ENCODE measurements at regions not wholly inside any gene's neighbourhood (a gene's known extent, or its start where the extent isn't known, plus 50 kb on each side); places are given as distances from the start of the nearest gene placed in this dataset.

- TF ChIP-seq POLR2AphosphoS5 (IDR thresholded peaks at IDR 0.05; ENCODE audit: low read depth, low read length), result no peak
- no peak for TF ChIP-seq REST (IDR thresholded peaks at IDR 0.05; ENCODE audit: insufficient read depth in 1 of 2, low read depth in 2 of 2, low read length in 2 of 2)
- no peak for TF ChIP-seq TAF1 (IDR thresholded peaks at IDR 0.05; ENCODE audit: borderline replicate concordance, insufficient read depth, low read length)
- TF ChIP-seq FOXP2 (optimal IDR thresholded peaks at IDR 0.05; ENCODE audit: borderline replicate concordance, extremely low read depth, extremely low read length, insufficient read depth), result no peak
- no peak for TF ChIP-seq SIN3A (IDR thresholded peaks at IDR 0.05; ENCODE audit: borderline replicate concordance, insufficient read depth, low read length)
Measured at GRCh38 chr1:194366705-194367104, 1180.3 kb upstream of the B3GALT2 start.
